Gastroesophageal sphincter (tissue), 4 donors: ENCODE measurements at regions not wholly inside any gene's neighbourhood (a gene's known extent, or its start where the extent isn't known, plus 50 kb on each side); places are given as distances from the start of the nearest gene placed in this dataset.

Experiments used
- ATAC-seq: fragments of 150-250 bp; one replicate; pipeline ENCODE4 v1.9.1; 2016; ENCODE audit warnings: mild to moderate bottlenecking, moderate library complexity
- H3K27ac ChIP-seq, 4 donors: fragments of 200-600 bp; sonication (generic) in 3 of 4; 1 replicate in 3 of 4; 2 replicates in 1 of 4; pipeline ENCODE4 v1.5.1; 2016 to 2019
- H3K27me3 ChIP-seq: fragments of 200-600 bp; sonication (generic); one replicate; pipeline ENCODE4 v1.5.1; 2019
- H3K36me3 ChIP-seq, 2 donors: fragments of 200-600 bp; sonication (generic); one replicate each; pipeline ENCODE4 v1.5.1; 2019; ENCODE audit warnings: control low read depth in 1 of 2
- H3K4me1 ChIP-seq, 3 donors: fragments of 200-600 bp; sonication (generic); 1 replicate in 2 of 3; 2 replicates in 1 of 3; pipeline ENCODE4 v1.5.1; 2016 to 2019; ENCODE audit warnings: control low read depth in 2 of 3
- H3K4me3 ChIP-seq, 2 donors: fragments of 200-600 bp; sonication (generic); one replicate each; pipeline ENCODE4 v1.5.1; 2019; ENCODE audit warnings: mild to moderate bottlenecking in 1 of 2, moderate library complexity in 1 of 2
- H3K9me3 ChIP-seq, 3 donors: fragments of 200-600 bp; sonication (generic); one replicate each; pipeline ENCODE4 v1.5.1; 2017 to 2019; ENCODE audit warnings: control low read depth in 2 of 3
- CTCF ChIP-seq, 4 experiments: fragments of 200-600 bp in 2 of 4; fragments of 450-650 bp in 2 of 4; sonication (generic) in 1 of 4; IDR thresholded peaks; one replicate each; pipeline ENCODE4 v1.5.1; 2017 to 2019; ENCODE audit warnings: antibody characterized with exemption in 4 of 4, mild to moderate bottlenecking in 2 of 4, moderate library complexity in 2 of 4
- EP300 ChIP-seq: sonication (generic); formaldehyde crosslinking; IDR thresholded peaks from one replicate; pipeline ENCODE4 v1.6.1; 2017; ENCODE audit warnings: antibody characterized with exemption, mild to moderate bottlenecking
- POLR2A ChIP-seq, 2 donors: fragments of 450-650 bp; IDR thresholded peaks; one replicate each; pipeline ENCODE4 v1.6.1; 2017; ENCODE audit warnings: antibody characterized with exemption in 2 of 2, mild to moderate bottlenecking in 2 of 2, moderate library complexity in 1 of 2
- POLR2AphosphoS5 ChIP-seq: sonication (generic); formaldehyde crosslinking; IDR thresholded peaks from one replicate; pipeline ENCODE4 v1.6.1; 2017; ENCODE audit warnings: antibody characterized with exemption
- WGBS, 2 donors: methylation state at CpG; one replicate each; pipeline ENCODE4 v1.1.5; 2018; ENCODE audit warnings: low coverage in 1 of 2; 5-methylcytosine and 5-hydroxymethylcytosine counted together

GRCh38 chr4:95644417-95644816 lies 95.6 kb upstream of the UNC5C start:
- Histone ChIP-seq H3K27me3 (no peaks in the 10 kb centered on the region), H3K27ac (no peak overlapping the region), H3K36me3 (no peaks in the 10 kb centered on the region), H3K9me3 (no peaks in the 10 kb centered on the region), H3K4me3 (no peak overlapping the region), H3K4me1 (no peaks in the 10 kb centered on the region)
- no peak for ATAC-seq
- TF ChIP-seq EP300: no peak
- no peak for TF ChIP-seq CTCF (IDR thresholded peaks at IDR 0.05)
- TF ChIP-seq POLR2A (IDR thresholded peaks at IDR 0.05): no peak
- TF ChIP-seq POLR2AphosphoS5: no peak

GRCh38 chr4:95643627-95644026 lies 94.9 kb upstream of the UNC5C start:
- no peak for TF ChIP-seq EP300
- Histone ChIP-seq H3K27ac (no peak overlapping the region), H3K36me3 (no peaks in the 10 kb centered on the region), H3K4me3 (no peak overlapping the region), H3K27me3 (no peaks in the 10 kb centered on the region), H3K4me1 (no peaks in the 10 kb centered on the region), H3K9me3 (no peaks in the 10 kb centered on the region)
- WGBS, 2 donors: 33% methylated on average over 1 of the region's 1 CpG; no CpG with 5 or more reads in 1 of the 2 donors
- no peak for ATAC-seq

GRCh38 chr4:95641571-95641970 lies 92.8 kb upstream of the UNC5C start:
- no peaks in the 10 kb centered on the region for H3K27me3 ChIP-seq
- no peaks in the 10 kb centered on the region for H3K4me1 ChIP-seq
- no peak overlapping the region for H3K4me3 ChIP-seq
- no peak for ATAC-seq
- WGBS, 2 donors: 92 to 93% methylated on average over 3 to 7 of the region's 7 CpGs
- TF ChIP-seq EP300 (no peak), POLR2A (IDR thresholded peaks at IDR 0.05) (no peak), POLR2AphosphoS5 (no peak), CTCF (IDR thresholded peaks at IDR 0.05) (no peak)
- H3K36me3 ChIP-seq: no peaks in the 10 kb centered on the region
- no peaks in the 10 kb centered on the region for H3K9me3 ChIP-seq
- H3K27ac ChIP-seq: no peak overlapping the region

GRCh38 chr4:95640311-95640710 lies 91.5 kb upstream of the UNC5C start:
- no peak for ATAC-seq
- Histone ChIP-seq H3K4me3 (no peak overlapping the region), H3K9me3 (no peaks in the 10 kb centered on the region), H3K27me3 (no peaks in the 10 kb centered on the region), H3K27ac (no peak overlapping the region), H3K36me3 (no peaks in the 10 kb centered on the region), H3K4me1 (no peaks in the 10 kb centered on the region)
- WGBS, 2 donors: 89 to 94% methylated on average over 2 to 3 of the region's 3 CpGs
- TF ChIP-seq POLR2A (IDR thresholded peaks at IDR 0.05) (no peak), POLR2AphosphoS5 (no peak), CTCF (IDR thresholded peaks at IDR 0.05) (no peak), EP300 (no peak)

GRCh38 chr4:95638920-95639501 lies 90.2 kb upstream of the UNC5C start:
- Histone ChIP-seq H3K4me3 (no peak overlapping the region), H3K4me1 (no peaks in the 10 kb centered on the region), H3K27me3 (no peaks in the 10 kb centered on the region), H3K36me3 (no peaks in the 10 kb centered on the region), H3K9me3 (no peaks in the 10 kb centered on the region), H3K27ac (no peak overlapping the region)
- peak; percentile 77 for ATAC-seq
- WGBS, 2 donors: 52 to 70% methylated on average over 4 to 5 of the region's 5 CpGs
- no peak for TF ChIP-seq POLR2A (IDR thresholded peaks at IDR 0.05)

GRCh38 chr4:95637043-95637600 lies 88.3 kb upstream of the UNC5C start:
- Histone ChIP-seq H3K36me3 (no peaks in the 10 kb centered on the region), H3K27ac (no peak overlapping the region), H3K27me3 (no peaks in the 10 kb centered on the region), H3K9me3 (no peaks in the 10 kb centered on the region), H3K4me1 (no peaks in the 10 kb centered on the region), H3K4me3 (no peak overlapping the region)
- TF ChIP-seq POLR2A (IDR thresholded peaks at IDR 0.05) (no peak), EP300 (no peak), POLR2AphosphoS5 (no peak), CTCF (IDR thresholded peaks at IDR 0.05) (peak in 2 of 4 experiments; percentile 9 to 11)
- 27 to 43% methylated on average over 3 of the region's 3 CpGs for WGBS, 2 donors
- ATAC-seq: no peak
